GM12801 (cell line): ENCODE measurements at regions not wholly inside any gene's neighbourhood (a gene's known extent, or its start where the extent isn't known, plus 50 kb on each side); places are given as distances from the start of the nearest gene placed in this dataset.

Source experiments
- CTCF ChIP-seq: IDR thresholded peaks from one replicate; pipeline ENCODE4 v1.5.1; 2011; ENCODE audit warnings: control low read depth; ENCODE audit not compliant: insufficient read length; ENCODE audit errors: extremely low read depth

DNA sequence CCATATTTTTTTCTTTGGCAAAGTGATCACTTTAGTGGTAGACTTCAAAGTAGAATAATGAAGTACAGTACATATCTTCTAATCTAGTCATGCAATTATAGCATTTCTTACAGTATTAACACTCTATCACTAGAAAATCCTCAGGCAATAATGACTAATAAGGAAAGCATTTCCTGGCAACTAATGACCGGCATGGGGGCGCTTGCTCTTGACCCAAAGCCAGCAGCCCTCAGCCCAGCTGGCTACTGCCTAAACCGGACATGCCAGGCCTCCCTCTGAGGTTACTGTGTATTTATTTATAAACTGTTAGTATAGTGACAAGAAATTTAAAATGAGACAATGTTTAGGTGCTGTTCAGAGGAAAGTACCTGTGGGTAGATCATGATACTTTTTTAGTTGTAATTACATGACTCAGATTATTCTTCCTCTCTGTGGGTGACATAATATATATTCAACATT, 633.8 kb downstream of the PTPRC start:
- TF ChIP-seq CTCF, result no peak

DNA sequence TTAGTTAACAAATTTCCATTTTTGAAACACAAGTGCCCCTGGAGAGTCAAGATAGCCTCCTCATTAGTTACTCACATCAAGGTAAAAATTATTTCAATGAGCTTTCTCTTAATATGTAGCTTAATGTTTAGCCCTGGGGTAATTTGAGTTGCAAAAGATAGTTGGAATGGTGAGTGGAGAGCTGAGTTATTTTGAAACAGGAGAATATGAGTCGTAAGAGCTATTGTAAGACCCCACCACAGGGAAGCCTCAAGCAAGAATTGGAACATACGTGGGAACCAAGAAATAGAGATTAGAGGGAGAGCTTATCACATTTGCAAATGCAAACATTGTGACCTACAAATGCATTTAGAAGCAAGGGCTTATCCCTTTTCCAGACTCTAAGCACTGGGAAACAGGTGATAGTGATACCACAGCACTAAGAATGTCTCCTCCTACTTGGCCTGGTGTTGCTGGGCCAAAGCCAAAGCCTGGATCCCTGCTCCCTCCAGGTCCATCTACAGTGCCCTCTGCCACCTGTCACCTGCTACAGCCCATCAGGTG, 635.1 kb downstream of the PTPRC start:
- TF ChIP-seq CTCF, result no peak

DNA sequence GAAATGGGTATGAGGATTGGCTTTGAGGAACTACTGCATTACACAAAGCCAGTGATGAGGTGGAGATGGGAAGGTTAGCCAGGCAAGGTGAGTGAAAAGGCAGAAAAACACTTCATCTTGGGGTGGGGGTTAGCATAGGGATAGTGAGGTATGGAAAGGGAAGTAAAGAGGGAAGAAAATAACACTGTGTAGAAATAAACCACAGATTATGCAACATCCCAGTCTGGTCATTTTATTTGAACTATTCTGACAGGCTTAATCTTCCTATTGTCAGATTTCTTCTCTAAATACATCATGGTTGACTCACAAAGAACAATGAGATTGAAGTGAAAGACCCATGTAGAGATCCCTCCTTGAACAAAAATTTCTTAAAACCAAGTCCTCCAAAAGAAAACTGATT, 640.2 kb downstream of the PTPRC start:
- TF ChIP-seq CTCF, result no peak

DNA sequence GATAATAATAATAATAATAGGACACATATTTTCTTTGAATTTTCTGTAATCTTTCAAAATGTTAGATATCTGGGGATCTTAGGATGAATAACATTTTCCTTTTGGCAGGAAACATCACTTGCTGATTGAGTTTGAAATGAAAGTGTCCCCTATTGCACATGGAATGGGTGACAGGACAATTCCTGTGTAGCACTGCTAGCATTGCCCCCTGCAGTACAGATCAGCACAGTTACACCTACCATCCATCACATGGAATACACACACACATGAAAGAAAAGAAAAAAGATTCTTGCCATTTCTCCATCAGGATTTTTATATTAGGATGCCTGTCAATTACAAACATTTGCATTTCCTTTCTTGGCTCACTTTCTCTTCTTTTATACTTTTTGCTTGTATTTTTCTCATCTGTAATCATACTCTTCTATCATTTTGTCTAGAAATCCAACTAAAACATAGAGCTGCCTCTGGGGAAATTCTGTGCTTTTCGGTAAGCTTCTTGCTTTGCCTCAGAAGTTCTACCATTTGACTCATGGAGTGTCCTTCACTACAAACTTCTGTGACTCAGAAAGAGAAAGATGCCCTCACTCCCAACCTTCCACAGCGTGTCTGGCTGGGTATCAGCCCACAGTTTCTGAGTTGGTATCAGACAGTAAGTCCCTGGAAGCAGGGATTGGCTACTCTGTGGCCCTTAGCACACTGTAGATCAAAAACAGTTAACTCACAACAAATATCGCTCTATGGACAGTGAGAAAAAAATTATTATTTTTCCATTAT, 641.2 kb downstream of the PTPRC start:
- no peak for TF ChIP-seq CTCF

DNA sequence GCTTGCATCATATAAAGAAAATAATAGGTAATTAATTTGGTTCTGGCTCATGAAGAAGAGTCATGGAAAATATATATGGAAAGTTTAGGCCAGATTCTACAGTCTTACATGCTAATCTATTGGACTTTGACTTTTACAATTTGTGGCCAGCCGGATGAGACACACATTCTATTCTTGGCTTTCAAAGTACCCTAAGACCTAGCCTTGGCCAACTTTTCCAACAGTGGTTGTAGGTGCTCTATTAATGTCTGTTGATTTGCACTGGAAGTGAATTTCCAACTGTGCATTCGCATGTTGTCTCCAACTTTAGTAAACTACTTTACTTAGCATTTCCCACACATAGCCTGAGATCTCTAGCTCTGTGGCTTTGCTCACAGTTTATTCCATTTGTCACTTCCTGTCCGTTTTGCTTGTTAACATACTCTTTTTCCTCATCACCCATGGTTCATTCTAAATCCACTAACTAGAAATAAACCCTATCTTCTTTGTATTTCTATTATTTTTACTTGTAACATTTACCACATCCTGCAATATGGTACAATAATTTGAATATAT, 644.0 kb downstream of the PTPRC start:
- TF ChIP-seq CTCF, result no peak

DNA sequence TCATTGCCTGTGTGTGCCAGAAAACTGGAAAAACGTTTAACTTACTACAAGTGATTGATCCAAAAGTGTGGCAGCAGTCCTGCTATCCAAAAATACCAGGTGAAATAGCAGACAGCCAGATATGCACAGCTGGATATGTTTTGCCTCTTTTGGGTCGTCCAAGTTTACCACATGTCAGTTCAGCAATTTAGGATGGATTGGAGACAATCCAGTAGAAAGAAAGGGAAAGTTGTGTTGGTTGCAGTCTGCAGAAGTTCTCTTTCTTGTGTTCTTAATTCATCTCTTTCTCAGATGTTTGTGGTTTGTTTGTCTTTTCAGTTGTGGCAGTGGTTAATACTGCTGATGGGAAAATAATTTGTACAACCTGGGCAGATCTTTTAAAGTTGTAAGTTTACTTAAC, 645.0 kb downstream of the PTPRC start:
- TF ChIP-seq CTCF, result no peak

GRCh38 chr1:199287206-199287605, 648.4 kb downstream of the PTPRC start:
- no peak for TF ChIP-seq CTCF
